Femur (tissue), 1 donor: ENCODE measurements at regions not wholly inside any gene's neighbourhood (a gene's known extent, or its start where the extent isn't known, plus 50 kb on each side); places are given as distances from the start of the nearest gene placed in this dataset.

Source experiments
- DNase-seq: peaks from one replicate; pipeline ENCODE4 v3.0.0-alpha.2; 2017

DNA sequence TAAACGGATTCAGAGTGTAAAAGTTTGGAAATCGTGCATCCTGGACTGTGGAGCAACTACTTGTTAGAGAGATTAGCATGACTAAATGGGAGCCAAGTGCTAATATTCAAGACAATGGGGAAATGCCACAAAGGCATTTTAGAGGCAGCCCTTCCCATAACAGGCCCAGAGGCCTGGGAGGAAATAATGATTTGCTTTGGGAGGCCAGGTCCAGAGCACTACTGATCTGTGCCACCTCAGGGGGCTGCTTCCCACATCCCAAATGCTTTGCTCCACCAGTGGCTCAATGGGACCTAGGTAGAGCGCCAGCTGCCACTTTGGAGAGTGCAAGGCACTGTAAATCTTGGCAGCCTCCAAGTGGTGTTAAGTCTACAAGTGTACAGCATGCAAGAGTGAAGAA, 91.9 kb upstream of the HSF2 start:
- no peak for DNase-seq

DNA sequence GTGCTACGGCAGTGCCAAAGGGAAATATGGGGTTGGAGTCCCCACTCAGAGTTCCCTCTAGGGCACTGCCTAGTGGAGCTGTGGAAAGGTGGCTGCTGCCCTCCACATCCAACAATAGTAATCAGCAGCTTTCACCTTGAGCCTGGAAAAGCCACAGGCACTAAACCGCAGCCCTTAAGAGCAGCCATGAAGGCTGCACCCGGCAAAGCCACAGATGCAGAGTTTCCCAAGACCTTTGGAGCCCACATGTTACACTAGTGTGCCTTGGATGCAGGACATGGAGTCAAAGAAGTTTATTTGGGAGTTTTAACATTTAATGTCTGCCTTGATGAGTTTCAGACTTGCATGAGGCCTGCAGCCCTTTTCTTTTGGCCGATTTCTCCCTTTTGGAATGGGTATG, 91.4 kb upstream of the HSF2 start:
- DNase-seq: no peak

DNA sequence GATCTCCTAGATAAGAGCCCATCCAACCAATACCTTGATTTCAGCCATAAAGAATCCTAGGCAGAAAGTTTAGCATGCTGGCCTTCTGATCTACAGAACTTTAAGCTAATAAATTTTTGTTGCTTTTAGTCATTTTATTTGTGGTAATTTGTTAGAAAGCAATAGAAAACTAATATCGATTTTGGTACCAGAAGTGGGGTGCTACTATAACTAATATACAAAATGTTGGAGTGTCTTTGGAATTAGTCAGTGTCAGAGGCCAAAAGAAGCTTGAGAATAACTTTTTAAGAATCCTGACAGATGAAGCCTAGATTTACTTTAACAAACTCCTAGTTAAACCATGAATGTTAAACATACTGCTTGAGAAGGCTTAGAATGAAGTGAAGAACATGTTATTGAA, 83.6 kb upstream of the HSF2 start:
- DNase-seq: no peak

DNA sequence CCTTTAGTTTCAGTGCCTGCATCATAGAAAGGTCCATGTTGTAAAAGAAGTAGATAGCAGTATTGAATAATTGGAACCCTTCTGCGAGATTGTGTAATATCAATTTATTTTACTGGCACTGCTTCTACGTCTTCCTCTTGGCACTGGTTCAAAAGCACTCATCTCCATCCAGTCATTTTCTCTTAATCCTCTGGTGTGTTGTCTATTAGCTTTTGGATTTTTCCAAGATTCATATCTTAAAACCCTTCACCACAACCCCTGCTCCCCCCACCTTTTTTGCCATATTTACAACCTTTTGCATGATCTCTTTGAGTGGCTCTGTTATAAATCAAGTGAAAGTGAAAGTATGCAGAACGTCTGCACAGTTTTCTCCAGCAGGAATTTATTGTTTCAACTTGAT, 76.6 kb upstream of the HSF2 start:
- no peak for DNase-seq

DNA sequence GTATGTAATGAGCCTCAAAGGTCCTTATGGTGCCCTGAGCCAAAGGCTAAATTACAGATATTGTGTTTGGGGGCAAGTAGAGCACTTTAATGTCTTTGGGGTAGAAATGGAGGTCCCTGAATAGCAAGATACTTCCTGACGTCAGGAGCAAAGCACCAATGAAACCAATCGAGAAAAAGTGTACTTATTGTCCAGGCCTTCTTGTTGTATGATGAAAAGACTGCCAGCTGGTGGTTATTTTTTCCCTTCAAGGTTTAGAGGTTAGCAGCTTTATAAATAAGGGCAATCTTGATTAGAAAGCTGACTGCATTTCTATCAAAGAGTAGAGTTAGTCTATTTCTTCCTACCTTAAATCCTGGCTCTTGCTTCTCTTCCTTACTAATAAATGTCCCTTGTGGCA, 76.1 kb upstream of the HSF2 start:
- no peak for DNase-seq

DNA sequence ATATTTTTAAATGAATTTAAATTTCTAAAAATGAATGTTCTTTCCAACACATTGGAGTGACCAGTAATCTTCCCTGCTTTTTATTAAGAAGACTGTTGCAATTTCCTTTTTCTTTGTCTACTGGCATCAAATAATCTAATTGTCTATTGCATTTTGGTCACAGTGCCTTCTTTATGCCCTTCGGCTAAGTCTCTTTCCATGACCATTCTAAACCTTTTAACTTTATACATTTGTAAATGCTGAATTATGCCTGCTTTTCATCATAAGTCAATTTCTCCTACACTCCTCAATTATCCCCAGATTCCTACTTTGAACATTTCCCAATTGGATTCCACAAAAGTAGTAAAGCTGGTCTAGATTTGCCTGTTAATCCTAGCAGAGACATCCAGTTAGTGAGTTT, 69.1 kb upstream of the HSF2 start:
- DNase-seq: no peak

DNA sequence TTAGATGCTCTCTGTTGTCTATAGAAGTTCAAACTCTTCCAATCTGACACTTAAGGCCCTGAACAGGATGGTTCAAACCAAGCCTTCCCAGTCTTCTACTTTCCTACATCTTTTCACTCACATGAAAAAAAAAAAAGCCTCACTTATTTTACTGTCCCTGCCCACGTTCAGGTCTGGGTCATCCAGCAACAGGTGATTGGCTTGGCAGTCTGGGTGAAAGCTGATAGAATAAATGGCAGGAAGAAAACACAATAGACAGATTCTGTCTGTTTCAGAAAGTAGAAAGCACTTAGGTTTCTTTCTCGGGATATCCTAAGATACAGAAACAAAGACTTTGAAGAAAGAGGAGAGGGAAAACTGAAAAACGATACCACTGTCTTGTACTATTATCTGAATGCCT, 61.8 kb upstream of the HSF2 start:
- no peak for DNase-seq

DNA sequence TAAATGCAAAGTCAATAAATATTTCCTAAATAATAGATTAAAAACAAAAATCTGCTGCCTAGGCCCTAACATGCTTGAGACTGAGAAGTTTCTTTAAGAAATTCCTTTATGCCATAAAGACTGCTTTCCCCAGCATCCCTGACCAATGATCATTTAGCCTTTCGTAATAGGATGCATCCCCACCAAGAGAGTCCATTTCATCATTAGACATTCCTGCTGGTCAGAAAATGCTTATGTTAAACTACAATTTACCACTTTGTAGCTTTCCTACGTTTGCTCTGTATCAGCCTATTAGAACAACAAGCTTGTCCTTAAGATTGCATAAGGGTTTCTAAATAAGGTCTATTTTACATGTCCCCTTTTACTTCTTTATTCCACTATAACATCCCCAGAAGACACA, 59.8 kb upstream of the HSF2 start:
- no peak for DNase-seq

DNA sequence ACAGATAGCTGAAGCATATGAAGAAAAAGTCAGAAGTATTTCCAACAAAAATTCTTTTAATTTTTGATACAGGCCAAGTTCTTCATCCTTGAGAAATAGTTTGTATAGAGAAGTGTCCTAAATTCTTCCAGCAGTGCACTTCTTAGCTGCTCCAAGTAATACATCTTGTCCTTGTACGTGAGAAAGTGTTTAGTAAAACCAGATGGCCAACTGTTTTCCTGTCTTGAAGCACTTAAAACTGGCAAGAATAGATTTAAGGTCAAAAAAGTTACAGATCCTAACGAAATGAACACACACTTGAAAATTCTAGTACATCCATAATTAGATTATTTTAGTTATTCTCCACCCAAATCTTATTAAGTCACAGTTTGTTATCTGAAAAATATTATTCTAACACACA, 52.2 kb upstream of the HSF2 start:
- DNase-seq: no peak

DNA sequence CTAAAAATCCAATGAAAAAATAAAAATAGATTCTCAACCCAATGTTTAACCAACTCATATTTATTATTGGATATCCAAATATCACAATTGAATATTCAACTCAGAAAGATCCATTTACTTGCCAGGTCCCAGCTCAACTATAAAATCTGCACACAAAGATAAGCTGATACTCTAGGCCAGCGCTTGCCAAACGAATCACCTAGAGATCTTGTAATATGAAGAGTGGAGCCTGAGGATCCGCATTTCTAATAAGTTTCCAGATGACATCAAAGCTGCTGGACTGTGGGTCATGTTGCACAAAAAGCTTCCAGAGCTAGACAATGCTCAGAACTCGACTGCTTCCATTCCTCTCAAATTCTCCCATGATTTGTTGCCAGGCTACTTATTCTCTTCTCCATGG, 51.7 kb upstream of the HSF2 start:
- DNase-seq: no peak
